B cell (primary cell): ENCODE measurements at regions not wholly inside any gene's neighbourhood (a gene's known extent, or its start where the extent isn't known, plus 50 kb on each side); places are given as distances from the start of the nearest gene placed in this dataset.

ENCODE experiments used
- ATAC-seq: fragments of 200-7000 bp; cut with Tn5 transposase; one replicate; pipeline ENCODE4 v1.10.0; 2021; ENCODE audit warnings: low read depth, mild to moderate bottlenecking, moderate number of reproducible peaks, moderate library complexity
- CTCF ChIA-PET: fragments of 350-600 bp; sonication (Branson Sonifier 250); formaldehyde crosslinking; loops from one replicate; lab custom pipeline; 2021; ENCODE audit warnings: antibody characterized with exemption, inconsistent platforms; lab: Charles Lee
- POLR2A ChIA-PET: fragments of 350-600 bp; sonication (Branson Sonifier 250); formaldehyde crosslinking; loops from one replicate; lab custom pipeline; 2021; ENCODE audit warnings: antibody characterized with exemption; lab: Charles Lee
- DNase-seq: peaks from one replicate; pipeline ENCODE4 v3.0.0; 2013
- H2AFZ ChIP-seq: 2 replicates; pipeline ENCODE4 v1.6.1; 2012; ENCODE audit warnings: mild to moderate bottlenecking, low read depth, low read length; ENCODE audit not compliant: insufficient read depth, poor library complexity, severe bottlenecking
- H3K27ac ChIP-seq, 2 donors: 1 replicate in 1 of 2; 2 replicates in 1 of 2; pipeline ENCODE4 v1.5.1; 2012 to 2013; ENCODE audit warnings: low read length in 2 of 2, mild to moderate bottlenecking in 2 of 2, moderate library complexity in 1 of 2
- H3K27me3 ChIP-seq, 4 experiments: fragments of 200-600 bp in 1 of 4; sonication (generic) in 1 of 4; replicated peaks in 1 of 4; 1 replicate in 2 of 4; 2 replicates in 2 of 4; pipeline versions ENCODE4 v1.6.1 to v1.7.0; 2013 to 2016; ENCODE audit warnings: low read length in 3 of 4, mild to moderate bottlenecking in 2 of 4, mixed read lengths in 1 of 4, moderate library complexity in 1 of 4; ENCODE audit not compliant: insufficient read depth in 4 of 4, control insufficient read depth in 3 of 4; ENCODE audit errors: control extremely low read depth in 1 of 4
- H3K36me3 ChIP-seq, 2 experiments: replicated peaks in 1 of 2; 1 replicate in 1 of 2; 2 replicates in 1 of 2; pipeline versions ENCODE4 v1.6.1 to v1.7.1; 2013; ENCODE audit warnings: low read length in 1 of 2; ENCODE audit not compliant: insufficient read depth in 2 of 2, control insufficient read depth in 1 of 2; ENCODE audit errors: control extremely low read depth in 1 of 2, extremely low read depth in 1 of 2
- H3K4me1 ChIP-seq, 2 donors: fragments of 200-600 bp in 1 of 2; sonication (generic) in 1 of 2; 1 replicate in 1 of 2; 2 replicates in 1 of 2; pipeline versions ENCODE4 v1.5.1 to v1.6.1; 2013 to 2017; ENCODE audit warnings: low read length in 2 of 2; ENCODE audit not compliant: control insufficient read depth in 2 of 2, insufficient read depth in 2 of 2
- H3K4me2 ChIP-seq: replicated peaks from 2 replicates; pipeline ENCODE3; 2012; ENCODE audit warnings: mild to moderate bottlenecking, low read depth, low read length; ENCODE audit not compliant: poor library complexity, severe bottlenecking
- H3K4me3 ChIP-seq, 5 experiments: fragments of 200-600 bp in 1 of 5; sonication (generic) in 1 of 5; 1 replicate in 3 of 5; 2 replicates in 2 of 5; pipeline versions ENCODE4 v1.5.1 to v1.7.0; 2011 to 2016; ENCODE audit warnings: low read length in 4 of 5, mild to moderate bottlenecking in 4 of 5, low read depth in 2 of 5, control low read depth in 1 of 5, moderate library complexity in 1 of 5; ENCODE audit not compliant: insufficient read depth in 1 of 5; ENCODE audit errors: control extremely low read depth in 1 of 5, extremely low read depth in 1 of 5
- H3K79me2 ChIP-seq: fragments of 200-600 bp; sonication (generic); one replicate; pipeline ENCODE4 v1.6.0; 2016; ENCODE audit warnings: low read length; ENCODE audit not compliant: control insufficient read depth, insufficient read depth
- H3K9ac ChIP-seq: fragments of 200-600 bp; sonication (generic); 2 replicates; pipeline ENCODE4 v1.6.1; 2017; ENCODE audit warnings: mild to moderate bottlenecking, low read length, moderate library complexity
- H3K9me3 ChIP-seq, 3 donors: one replicate each; pipeline versions ENCODE4 v1.6.1 to v1.7.1; 2013; ENCODE audit warnings: low read length in 2 of 3; ENCODE audit not compliant: control insufficient read depth in 2 of 3, insufficient read depth in 1 of 3; ENCODE audit errors: control extremely low read depth in 1 of 3
- H4K20me1 ChIP-seq: 2 replicates; pipeline ENCODE4 v1.6.0; 2012; ENCODE audit warnings: mild to moderate bottlenecking, low read length; ENCODE audit not compliant: insufficient read depth, control insufficient read depth, poor library complexity, severe bottlenecking
- H3K27ac Mint-ChIP-seq: one replicate; pipeline ENCODE4 v1.8.0; 2021; ENCODE audit warnings: mixed read lengths
- H3K27me3 Mint-ChIP-seq: one replicate; pipeline ENCODE4 v1.8.0; 2021; ENCODE audit warnings: mixed read lengths
- H3K4me1 Mint-ChIP-seq: one replicate; pipeline ENCODE4 v1.8.0; 2021; ENCODE audit warnings: mixed read lengths
- H3K4me3 Mint-ChIP-seq: one replicate; pipeline ENCODE4 v1.8.0; 2021; ENCODE audit warnings: mixed read lengths
- H3K9me3 Mint-ChIP-seq: one replicate; pipeline ENCODE4 v1.8.0; 2022; ENCODE audit warnings: mixed read lengths; ENCODE audit not compliant: insufficient read depth
- EZH2 ChIP-seq: IDR thresholded peaks from 2 replicates; pipeline ENCODE4 v1.6.1; 2012; ENCODE audit warnings: borderline replicate concordance, low read depth, mild to moderate bottlenecking, moderate library complexity, low read length; ENCODE audit not compliant: insufficient read depth, poor library complexity, severe bottlenecking
- WGBS: methylation state at CpG from one replicate; pipeline ENCODE4 v1.1.5; 2013; ENCODE audit warnings: missing lambda C conversion rate; ENCODE audit not compliant: insufficient coverage; 5-methylcytosine and 5-hydroxymethylcytosine counted together
- intact Hi-C: fragments of 100-400 bp; cut with micrococcal nuclease; formaldehyde crosslinking; loops from one replicate; pipeline ENCODE4 v1.10.0; 2022
- TF ChIP-seq, protein P1 (sequence below): fragments of 200-600 bp; IDR thresholded peaks from one replicate; pipeline ENCODE4 v1.8.0; 2022; ENCODE audit warnings: antibody characterized with exemption, mild to moderate bottlenecking

DNA sequence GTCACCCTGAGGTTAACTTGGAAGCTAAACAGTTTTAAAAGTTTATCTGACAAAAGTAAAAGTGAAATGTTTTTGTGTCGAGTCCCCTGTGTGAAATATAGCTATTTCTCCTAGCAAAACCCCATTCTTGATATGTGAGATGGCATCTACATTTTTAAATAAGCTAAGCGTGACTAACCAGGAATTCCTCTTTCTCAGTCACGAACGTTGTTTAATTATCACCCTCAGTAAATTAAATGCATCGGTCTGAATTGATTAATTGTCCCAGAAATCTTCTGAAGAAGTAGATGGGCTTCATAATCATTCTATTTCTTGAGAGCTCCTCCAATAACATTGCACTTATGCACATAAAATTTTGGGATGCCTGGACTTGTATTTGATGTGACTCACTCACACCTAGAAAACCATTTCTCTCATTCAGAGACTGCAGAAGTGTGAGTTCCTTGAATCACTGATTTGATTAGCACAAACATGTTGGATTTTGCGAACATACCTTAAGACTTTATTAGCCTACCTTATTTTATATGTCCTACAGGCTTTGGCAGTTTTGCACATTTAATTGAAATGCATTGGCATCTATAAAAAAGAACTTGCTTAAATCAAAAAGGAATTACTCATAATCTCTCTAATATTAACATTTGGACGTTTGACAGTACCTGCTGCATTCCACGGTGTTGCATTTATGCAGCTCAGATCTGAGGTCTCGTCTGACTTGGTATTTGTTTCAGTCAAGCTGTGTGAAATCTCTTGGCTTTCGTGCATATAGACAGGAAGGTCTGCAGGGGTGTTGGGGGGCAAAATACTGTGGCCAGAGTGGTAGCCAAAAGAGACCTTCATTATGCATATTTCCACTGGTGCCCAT lies 475.2 kb downstream of the EPHA4 start:
- Mint-ChIP-seq H3K27me3 (no peaks in the 10 kb centered on the region), H3K27ac (no peak overlapping the region), H3K4me3 (no peak overlapping the region), H3K4me1 (no peaks in the 10 kb centered on the region), H3K9me3 (no peaks in the 10 kb centered on the region)
- TF ChIP-seq EZH2, result no peak
- TF ChIP-seq, protein P1, sequence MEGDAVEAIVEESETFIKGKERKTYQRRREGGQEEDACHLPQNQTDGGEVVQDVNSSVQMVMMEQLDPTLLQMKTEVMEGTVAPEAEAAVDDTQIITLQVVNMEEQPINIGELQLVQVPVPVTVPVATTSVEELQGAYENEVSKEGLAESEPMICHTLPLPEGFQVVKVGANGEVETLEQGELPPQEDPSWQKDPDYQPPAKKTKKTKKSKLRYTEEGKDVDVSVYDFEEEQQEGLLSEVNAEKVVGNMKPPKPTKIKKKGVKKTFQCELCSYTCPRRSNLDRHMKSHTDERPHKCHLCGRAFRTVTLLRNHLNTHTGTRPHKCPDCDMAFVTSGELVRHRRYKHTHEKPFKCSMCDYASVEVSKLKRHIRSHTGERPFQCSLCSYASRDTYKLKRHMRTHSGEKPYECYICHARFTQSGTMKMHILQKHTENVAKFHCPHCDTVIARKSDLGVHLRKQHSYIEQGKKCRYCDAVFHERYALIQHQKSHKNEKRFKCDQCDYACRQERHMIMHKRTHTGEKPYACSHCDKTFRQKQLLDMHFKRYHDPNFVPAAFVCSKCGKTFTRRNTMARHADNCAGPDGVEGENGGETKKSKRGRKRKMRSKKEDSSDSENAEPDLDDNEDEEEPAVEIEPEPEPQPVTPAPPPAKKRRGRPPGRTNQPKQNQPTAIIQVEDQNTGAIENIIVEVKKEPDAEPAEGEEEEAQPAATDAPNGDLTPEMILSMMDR, result no peak
- 100% methylated on average over 1 of the region's 10 CpGs for WGBS
- H3K4me1 ChIP-seq, result no peaks in the 10 kb centered on the region
- H3K4me3 ChIP-seq, result no peak overlapping the region
- no peaks in the 10 kb centered on the region for H3K79me2 ChIP-seq
- no peak overlapping the region for H3K9ac ChIP-seq
- H3K27ac ChIP-seq, result no peak overlapping the region
- H2AFZ ChIP-seq, result no peak overlapping the region
- ChIA-PET CTCF (no interaction called here), POLR2A (no interaction called here)
- ATAC-seq (no peak), DNase-seq (no peak)
- no peaks in the 10 kb centered on the region for H3K36me3 ChIP-seq
- no peaks in the 10 kb centered on the region for H3K27me3 ChIP-seq
- H3K9me3 ChIP-seq, result no peaks in the 10 kb centered on the region
- no peak overlapping the region for H3K4me2 ChIP-seq
- H4K20me1 ChIP-seq, result no peaks in the 10 kb centered on the region
- intact Hi-C loops, result no loop called here

- WGBS, result 100% methylated on average over 1 of the region's 1 CpG
- intact Hi-C loops, result no loop called here
Observed at GRCh38 chr2:221097568-221097915, 474.6 kb downstream of the EPHA4 start.

More at GRCh38 chr2:221097568-221097915, 474.6 kb downstream of the EPHA4 start:
- Histone ChIP-seq H4K20me1 (no peaks in the 10 kb centered on the region), H3K4me3 (no peak overlapping the region), H3K36me3 (no peaks in the 10 kb centered on the region), H3K79me2 (no peaks in the 10 kb centered on the region), H3K9ac (no peak overlapping the region), H3K27me3 (no peaks in the 10 kb centered on the region), H2AFZ (no peak overlapping the region), H3K27ac (no peak overlapping the region), H3K4me2 (no peak overlapping the region), H3K4me1 (no peaks in the 10 kb centered on the region), H3K9me3 (no peaks in the 10 kb centered on the region)
- no peaks in the 10 kb centered on the region for H3K4me1 Mint-ChIP-seq
- H3K27me3 Mint-ChIP-seq, result no peaks in the 10 kb centered on the region
- no peak for DNase-seq
- TF ChIP-seq, protein P1, result no peak
- no peak for TF ChIP-seq EZH2
- ChIA-PET POLR2A (no interaction called here), CTCF (no interaction called here)
- no peak overlapping the region for H3K27ac Mint-ChIP-seq
- ATAC-seq, result no peak
- H3K9me3 Mint-ChIP-seq, result no peaks in the 10 kb centered on the region
- H3K4me3 Mint-ChIP-seq, result no peak overlapping the region
